ENCODE measurements at regions not wholly inside any gene's neighbourhood (a gene's known extent, or its start where the extent isn't known, plus 50 kb on each side); places are given as distances from the start of the nearest gene placed in this dataset.

- TF ChIP-seq, protein P1, sequence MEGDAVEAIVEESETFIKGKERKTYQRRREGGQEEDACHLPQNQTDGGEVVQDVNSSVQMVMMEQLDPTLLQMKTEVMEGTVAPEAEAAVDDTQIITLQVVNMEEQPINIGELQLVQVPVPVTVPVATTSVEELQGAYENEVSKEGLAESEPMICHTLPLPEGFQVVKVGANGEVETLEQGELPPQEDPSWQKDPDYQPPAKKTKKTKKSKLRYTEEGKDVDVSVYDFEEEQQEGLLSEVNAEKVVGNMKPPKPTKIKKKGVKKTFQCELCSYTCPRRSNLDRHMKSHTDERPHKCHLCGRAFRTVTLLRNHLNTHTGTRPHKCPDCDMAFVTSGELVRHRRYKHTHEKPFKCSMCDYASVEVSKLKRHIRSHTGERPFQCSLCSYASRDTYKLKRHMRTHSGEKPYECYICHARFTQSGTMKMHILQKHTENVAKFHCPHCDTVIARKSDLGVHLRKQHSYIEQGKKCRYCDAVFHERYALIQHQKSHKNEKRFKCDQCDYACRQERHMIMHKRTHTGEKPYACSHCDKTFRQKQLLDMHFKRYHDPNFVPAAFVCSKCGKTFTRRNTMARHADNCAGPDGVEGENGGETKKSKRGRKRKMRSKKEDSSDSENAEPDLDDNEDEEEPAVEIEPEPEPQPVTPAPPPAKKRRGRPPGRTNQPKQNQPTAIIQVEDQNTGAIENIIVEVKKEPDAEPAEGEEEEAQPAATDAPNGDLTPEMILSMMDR (IDR thresholded peaks at IDR 0.05), result no peak
- no peak for TF ChIP-seq POLR2AphosphoS5 (IDR thresholded peaks at IDR 0.05)
- no peak for TF ChIP-seq EP300 (IDR thresholded peaks at IDR 0.05; ENCODE audit: low read depth)
Measured at GRCh38 chr5:121350181-121350930, 501.3 kb upstream of the FTMT start.

All from transverse colon (tissue), 4 donors.